WERI-Rb-1 (cell line): ENCODE measurements at regions not wholly inside any gene's neighbourhood (a gene's known extent, or its start where the extent isn't known, plus 50 kb on each side); places are given as distances from the start of the nearest gene placed in this dataset.
"Not testable (repeated sequence)": the region's sequence is repeated elsewhere in the genome, so short reads cannot be mapped to it uniquely, and the experiment has no call there.

Experiments
- DNase-seq: peaks from one replicate; pipeline ENCODE4 v3.0.0-alpha.2; 2020
- H3K27ac ChIP-seq: fragments of 250-450 bp; sonication (Bioruptor Pico); 2 replicates; pipeline ENCODE4 v1.5.1; 2020; ENCODE audit warnings: mild to moderate bottlenecking, moderate library complexity
- H3K27me3 ChIP-seq: fragments of 250-450 bp; sonication (Bioruptor Pico); 2 replicates; pipeline ENCODE4 v1.5.1; 2021; ENCODE audit warnings: mild to moderate bottlenecking, low read depth, moderate library complexity; ENCODE audit not compliant: insufficient read depth, severe bottlenecking
- H3K36me3 ChIP-seq: fragments of 250-450 bp; sonication (Bioruptor Pico); 2 replicates; pipeline ENCODE4 v1.5.1; 2020; ENCODE audit warnings: mild to moderate bottlenecking, moderate library complexity
- H3K4me3 ChIP-seq: 2 replicates; pipeline ENCODE4 v1.5.1; 2011; ENCODE audit warnings: low read depth, mild to moderate bottlenecking, control low read depth, low read length
- H3K9me3 ChIP-seq: fragments of 250-450 bp; sonication (Bioruptor Pico); 2 replicates; pipeline ENCODE4 v1.5.1; 2021; ENCODE audit warnings: mild to moderate bottlenecking, moderate library complexity; ENCODE audit not compliant: severe bottlenecking
- TF ChIP-seq, protein P1 (sequence below): IDR thresholded peaks from 2 replicates; pipeline ENCODE4 v1.5.1; 2011; ENCODE audit warnings: low read depth, mild to moderate bottlenecking, control low read depth, inconsistent platforms, low read length

DNA sequence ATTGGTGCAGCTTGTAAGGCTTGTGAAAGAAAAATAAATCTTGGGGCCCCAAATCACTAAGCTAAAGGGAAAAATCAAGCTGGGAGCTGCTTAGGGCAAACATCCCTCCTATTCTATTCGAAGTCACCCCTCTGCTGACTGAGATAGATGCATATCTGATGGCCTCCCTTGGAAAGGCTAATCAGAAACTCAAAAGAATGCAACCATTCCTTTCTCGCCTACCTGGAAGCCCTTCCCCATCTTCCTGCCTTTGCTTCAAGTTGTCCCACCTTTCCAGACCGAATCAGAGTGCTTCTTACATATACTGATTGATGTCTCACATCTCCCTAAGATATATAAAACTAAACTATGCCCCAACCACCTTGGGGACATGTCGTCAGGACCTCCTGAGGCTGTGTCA, 240.3 kb downstream of the SKIDA1 start:
- no peak for DNase-seq
- TF ChIP-seq, protein P1, sequence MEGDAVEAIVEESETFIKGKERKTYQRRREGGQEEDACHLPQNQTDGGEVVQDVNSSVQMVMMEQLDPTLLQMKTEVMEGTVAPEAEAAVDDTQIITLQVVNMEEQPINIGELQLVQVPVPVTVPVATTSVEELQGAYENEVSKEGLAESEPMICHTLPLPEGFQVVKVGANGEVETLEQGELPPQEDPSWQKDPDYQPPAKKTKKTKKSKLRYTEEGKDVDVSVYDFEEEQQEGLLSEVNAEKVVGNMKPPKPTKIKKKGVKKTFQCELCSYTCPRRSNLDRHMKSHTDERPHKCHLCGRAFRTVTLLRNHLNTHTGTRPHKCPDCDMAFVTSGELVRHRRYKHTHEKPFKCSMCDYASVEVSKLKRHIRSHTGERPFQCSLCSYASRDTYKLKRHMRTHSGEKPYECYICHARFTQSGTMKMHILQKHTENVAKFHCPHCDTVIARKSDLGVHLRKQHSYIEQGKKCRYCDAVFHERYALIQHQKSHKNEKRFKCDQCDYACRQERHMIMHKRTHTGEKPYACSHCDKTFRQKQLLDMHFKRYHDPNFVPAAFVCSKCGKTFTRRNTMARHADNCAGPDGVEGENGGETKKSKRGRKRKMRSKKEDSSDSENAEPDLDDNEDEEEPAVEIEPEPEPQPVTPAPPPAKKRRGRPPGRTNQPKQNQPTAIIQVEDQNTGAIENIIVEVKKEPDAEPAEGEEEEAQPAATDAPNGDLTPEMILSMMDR, result no peak
- no peaks in the 10 kb centered on the region for H3K27me3 ChIP-seq
- no peaks in the 10 kb centered on the region for H3K9me3 ChIP-seq
- no peaks in the 10 kb centered on the region for H3K36me3 ChIP-seq
- H3K4me3 ChIP-seq, result no peak overlapping the region
- no peak overlapping the region for H3K27ac ChIP-seq

DNA sequence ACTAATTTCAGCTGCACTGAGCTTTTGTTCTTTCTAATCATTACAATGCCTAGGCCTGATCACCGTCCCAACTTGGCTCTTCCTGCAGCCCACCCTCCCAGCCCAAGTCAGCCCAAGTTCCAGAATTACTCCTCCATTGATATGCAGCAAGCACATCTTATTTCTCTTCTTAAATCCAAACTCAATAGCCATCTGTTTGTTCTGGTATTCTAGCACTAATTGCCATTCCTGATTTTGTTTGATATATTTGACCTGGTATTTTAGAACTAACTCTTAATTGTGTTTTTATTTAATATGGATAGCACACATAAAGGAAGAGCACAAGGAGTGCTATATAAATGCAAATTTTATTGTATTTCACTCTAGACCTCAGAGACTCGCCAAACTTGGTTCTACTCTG, 241.2 kb downstream of the SKIDA1 start:
- H3K36me3 ChIP-seq, result no peaks in the 10 kb centered on the region
- no peaks in the 10 kb centered on the region for H3K27me3 ChIP-seq
- DNase-seq, result no peak
- no peak overlapping the region for H3K27ac ChIP-seq
- H3K9me3 ChIP-seq, result no peaks in the 10 kb centered on the region
- no peak overlapping the region for H3K4me3 ChIP-seq
- TF ChIP-seq, protein P1, result no peak

DNA sequence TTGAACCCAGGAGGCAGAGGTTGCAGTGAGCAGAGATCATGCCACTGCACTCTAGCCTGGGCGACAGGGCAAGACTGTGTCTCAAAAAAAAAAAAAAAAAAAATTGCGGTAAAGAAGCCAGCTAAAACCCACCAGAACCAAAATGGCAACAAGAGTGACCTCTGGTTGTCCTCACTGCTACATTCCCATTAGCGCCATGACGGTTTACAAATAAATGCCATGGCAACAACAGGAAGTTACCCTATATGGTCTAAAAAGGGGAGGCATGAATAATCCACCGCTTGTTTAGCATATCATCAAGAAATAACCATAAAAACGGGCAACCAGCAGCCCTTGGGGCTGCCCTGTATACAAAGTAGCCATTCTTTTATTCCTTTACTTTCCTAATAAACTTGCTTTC, 242.4 kb downstream of the SKIDA1 start:
- DNase-seq, H3K27ac ChIP-seq: not testable (repeated sequence)

GRCh38 chr10:21281765-21282484, 243.6 kb downstream of the SKIDA1 start:
- Histone ChIP-seq H3K4me3 (no peak overlapping the region), H3K36me3 (no peaks in the 10 kb centered on the region), H3K27ac (no peak overlapping the region), H3K27me3 (no peaks in the 10 kb centered on the region), H3K9me3 (no peaks in the 10 kb centered on the region)
- DNase-seq, result no peak
- TF ChIP-seq, protein P1, result no peak

More for the DNA sequence above, 242.4 kb downstream of the SKIDA1 start:
- not testable (repeated sequence) for H3K36me3 ChIP-seq, H3K4me3 ChIP-seq, H3K27me3 ChIP-seq, H3K9me3 ChIP-seq

DNA sequence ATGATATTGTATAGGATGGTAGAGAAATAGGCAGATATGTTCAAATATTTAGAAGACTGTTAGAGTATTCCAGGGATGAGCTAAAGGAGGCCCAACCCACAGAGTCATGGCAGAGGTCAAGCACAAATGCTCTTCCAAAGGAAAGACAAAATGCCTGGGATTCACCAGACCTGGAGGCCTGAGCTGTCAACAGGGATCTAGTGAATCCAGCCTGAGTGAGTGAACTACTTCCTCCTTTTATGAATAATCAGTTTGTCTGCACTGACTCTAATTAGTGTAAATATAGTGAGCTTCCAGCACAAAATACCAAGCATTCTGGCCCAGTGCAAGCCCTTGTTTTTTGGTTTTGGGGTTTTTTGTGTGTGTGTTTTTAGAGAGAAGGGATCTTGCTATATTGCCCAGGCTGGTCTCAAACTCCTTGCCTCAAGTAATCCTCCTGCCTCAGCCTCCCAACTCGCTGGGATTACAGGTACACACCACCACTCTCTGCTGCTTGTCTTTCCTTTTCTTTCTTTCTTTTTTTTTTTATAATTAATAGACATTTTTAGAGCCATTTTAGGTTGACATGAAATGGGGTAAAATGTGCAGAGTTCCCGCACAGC, 244.4 kb downstream of the SKIDA1 start:
- no peaks in the 10 kb centered on the region for H3K27me3 ChIP-seq
- no peak for DNase-seq
- H3K4me3 ChIP-seq, result no peak overlapping the region
- H3K9me3 ChIP-seq, result no peaks in the 10 kb centered on the region
- TF ChIP-seq, protein P1, result no peak
- H3K36me3 ChIP-seq, result no peaks in the 10 kb centered on the region
- no peak overlapping the region for H3K27ac ChIP-seq

GRCh38 chr10:21280037-21280436, 245.4 kb downstream of the SKIDA1 start:
- no peak overlapping the region for H3K4me3 ChIP-seq
- TF ChIP-seq, protein P1, result no peak
- H3K27ac ChIP-seq, result no peak overlapping the region
- no peaks in the 10 kb centered on the region for H3K27me3 ChIP-seq
- no peak for DNase-seq
- no peaks in the 10 kb centered on the region for H3K36me3 ChIP-seq
- H3K9me3 ChIP-seq, result no peaks in the 10 kb centered on the region
